H1 (cell line): ENCODE measurements at regions not wholly inside any gene's neighbourhood (a gene's known extent, or its start where the extent isn't known, plus 50 kb on each side); places are given as distances from the start of the nearest gene placed in this dataset.

Experiments used
- CTCF ChIA-PET: fragments of 300-600 bp; sonication (Branson Sonifier 250); formaldehyde crosslinking; loops from one replicate; lab custom pipeline; 2021; ENCODE audit not compliant: partially characterized antibody; lab: Charles Lee
- POLR2A ChIA-PET: fragments of 300-600 bp; sonication (Branson Sonifier 250); formaldehyde crosslinking; loops from one replicate; lab custom pipeline; 2021; ENCODE audit warnings: inconsistent platforms; ENCODE audit not compliant: partially characterized antibody; lab: Charles Lee
- DNase-seq, 2 experiments: peaks; one replicate each; pipeline versions ENCODE4 v3.0.0 to v3.0.0-alpha.2; 2010 to 2022; ENCODE audit warnings: low spot score in 2 of 2, low read depth in 1 of 2, mixed read lengths in 1 of 2
- FAIRE-seq: peaks from 2 replicates; lab custom pipeline; 2011; peaks lifted over from hg19 to GRCh38; lab: Jason Lieb, UNC
- H2AFZ ChIP-seq: 2 replicates; pipeline ENCODE4 v1.8.1; 2012; ENCODE audit warnings: low read length, inconsistent platforms
- H2AK5ac ChIP-seq: 2 replicates; pipeline ENCODE4 v1.6.1; 2013; ENCODE audit warnings: low read depth, low read length
- H2BK120ac ChIP-seq: replicated peaks from 2 replicates; pipeline ENCODE3; 2013; ENCODE audit warnings: low read depth, low read length, inconsistent platforms
- H2BK12ac ChIP-seq: 2 replicates; pipeline ENCODE4 v1.6.1; 2013; ENCODE audit warnings: low read depth, low read length
- H2BK15ac ChIP-seq: 2 replicates; pipeline ENCODE4 v1.6.1; 2013; ENCODE audit warnings: low read length
- H2BK20ac ChIP-seq: 2 replicates; pipeline ENCODE4 v1.6.1; 2013; ENCODE audit warnings: low read length
- H2BK5ac ChIP-seq: 2 replicates; pipeline ENCODE4 v1.6.1; 2013; ENCODE audit warnings: low read depth, low read length
- H3K14ac ChIP-seq: 2 replicates; pipeline ENCODE4 v1.6.1; 2013; ENCODE audit warnings: inconsistent platforms; ENCODE audit not compliant: insufficient read length
- H3K18ac ChIP-seq: 2 replicates; pipeline ENCODE4 v1.6.1; 2013; ENCODE audit warnings: low read length; ENCODE audit errors: extremely low read depth
- H3K23ac ChIP-seq: 2 replicates; pipeline ENCODE4 v1.6.1; 2013; ENCODE audit warnings: inconsistent platforms; ENCODE audit not compliant: insufficient read length
- H3K23me2 ChIP-seq: 2 replicates; pipeline ENCODE4 v1.6.1; 2013; ENCODE audit warnings: low read depth, low read length
- H3K27ac ChIP-seq: 2 replicates; pipeline ENCODE4 v1.6.1; 2011; ENCODE audit warnings: low read depth, low read length, inconsistent platforms
- H3K27me3 ChIP-seq, 4 experiments: replicated peaks in 1 of 4; 1 replicate in 1 of 4; 2 replicates in 3 of 4; pipeline versions ENCODE4 v1.6.1 to v1.8.1; 2011 to 2013; ENCODE audit warnings: low read length in 3 of 4, mild to moderate bottlenecking in 3 of 4, inconsistent platforms in 2 of 4, mixed read lengths in 2 of 4, moderate library complexity in 1 of 4; ENCODE audit not compliant: control insufficient read depth in 3 of 4, insufficient read depth in 3 of 4; ENCODE audit errors: extremely low read depth in 1 of 4
- H3K36me3 ChIP-seq, 4 experiments: 2 replicates each; pipeline versions ENCODE4 v1.6.1 to v1.8.1; 2011 to 2013; ENCODE audit warnings: mild to moderate bottlenecking in 4 of 4, low read length in 3 of 4, moderate library complexity in 2 of 4, control low read depth in 1 of 4, inconsistent platforms in 1 of 4; ENCODE audit not compliant: insufficient read depth in 4 of 4, control insufficient read depth in 2 of 4
- H3K4ac ChIP-seq: replicated peaks from 2 replicates; pipeline ENCODE3; 2013; ENCODE audit warnings: low read length, low read depth, mixed read lengths, inconsistent platforms; ENCODE audit not compliant: insufficient read length
- H3K4me1 ChIP-seq, 4 experiments: replicated peaks in 1 of 4; 1 replicate in 1 of 4; 2 replicates in 3 of 4; pipeline versions ENCODE4 v1.6.1 to v1.8.1; 2011 to 2013; ENCODE audit warnings: low read length in 3 of 4, inconsistent platforms in 2 of 4, mixed read lengths in 1 of 4; ENCODE audit not compliant: insufficient read depth in 4 of 4, control insufficient read depth in 3 of 4
- H3K4me2 ChIP-seq, 2 experiments: 2 replicates each; pipeline versions ENCODE4 v1.6.1 to v1.8.1; 2011 to 2013; ENCODE audit warnings: low read depth in 2 of 2, low read length in 2 of 2, control low read depth in 1 of 2, inconsistent platforms in 1 of 2, mild to moderate bottlenecking in 1 of 2; ENCODE audit not compliant: insufficient read depth in 1 of 2
- H3K4me3 ChIP-seq, 4 experiments: fragments of 200-600, 300-600 bp in 1 of 4; sonication (generic), shearing (Covaris generic), sonication (Bioruptor Twin) in 1 of 4; 2 replicates each; pipeline versions ENCODE4 v1.5.1 to v1.8.1; 2011 to 2016; ENCODE audit warnings: low read length in 4 of 4, low read depth in 3 of 4, control low read depth in 2 of 4, inconsistent platforms in 2 of 4, mild to moderate bottlenecking in 2 of 4, mixed read lengths in 1 of 4, moderate library complexity in 1 of 4; ENCODE audit not compliant: insufficient read depth in 2 of 4; ENCODE audit errors: extremely low read depth in 1 of 4
- H3K56ac ChIP-seq: replicated peaks from 2 replicates; pipeline ENCODE3; 2013; ENCODE audit warnings: low read depth, mild to moderate bottlenecking, mixed read lengths, low read length, inconsistent platforms; ENCODE audit not compliant: insufficient read length
- H3K79me1 ChIP-seq: 2 replicates; pipeline ENCODE4 v1.6.1; 2013; ENCODE audit warnings: low read depth, low read length, control low read depth
- H3K79me2 ChIP-seq, 2 experiments: 2 replicates each; pipeline versions ENCODE4 v1.6.1 to v1.8.1; 2012 to 2013; ENCODE audit warnings: low read length in 2 of 2, mild to moderate bottlenecking in 2 of 2, inconsistent platforms in 1 of 2; ENCODE audit not compliant: insufficient read depth in 2 of 2, control insufficient read depth in 1 of 2
- H3K9ac ChIP-seq, 4 experiments: replicated peaks in 1 of 4; 1 replicate in 1 of 4; 2 replicates in 3 of 4; pipeline versions ENCODE4 v1.6.1 to v1.8.1; 2011 to 2013; ENCODE audit warnings: low read depth in 3 of 4, low read length in 3 of 4, control low read depth in 2 of 4, mild to moderate bottlenecking in 2 of 4, moderate library complexity in 2 of 4, inconsistent platforms in 1 of 4; ENCODE audit errors: extremely low read depth in 1 of 4
- H3K9me3 ChIP-seq, 2 experiments: 2 replicates each; pipeline versions ENCODE4 v1.6.1 to v1.8.1; 2012 to 2013; ENCODE audit warnings: mild to moderate bottlenecking in 2 of 2, moderate library complexity in 2 of 2, control low read depth in 1 of 2, inconsistent platforms in 1 of 2, low read depth in 1 of 2, low read length in 1 of 2, mixed read lengths in 1 of 2; ENCODE audit not compliant: insufficient read depth in 2 of 2
- H4K20me1 ChIP-seq, 2 experiments: replicated peaks in 1 of 2; 2 replicates each; pipeline versions ENCODE3 to v1.8.1; 2011 to 2013; ENCODE audit warnings: inconsistent platforms in 2 of 2, low read length in 2 of 2, mild to moderate bottlenecking in 1 of 2; ENCODE audit not compliant: insufficient read depth in 2 of 2, control insufficient read depth in 1 of 2
- H4K5ac ChIP-seq: 2 replicates; pipeline ENCODE4 v1.6.1; 2013; ENCODE audit warnings: low read length, low read depth, mixed read lengths, inconsistent platforms; ENCODE audit not compliant: insufficient read length
- H4K8ac ChIP-seq: 2 replicates; pipeline ENCODE4 v1.8.0; 2013; ENCODE audit warnings: mild to moderate bottlenecking, moderate library complexity, low read length, inconsistent platforms; ENCODE audit not compliant: insufficient read depth; ENCODE audit errors: extremely low read depth
- H4K91ac ChIP-seq: replicated peaks from 2 replicates; pipeline ENCODE3; 2013; ENCODE audit warnings: low read length, mixed read lengths, inconsistent platforms; ENCODE audit not compliant: insufficient read length
- CBX5 ChIP-seq: fragments of 300-800, 300-1000 bp; sonication (generic); IDR thresholded peaks from 2 replicates; pipeline ENCODE4 v1.7.1; 2016; ENCODE audit warnings: antibody characterized with exemption, low read length, low read depth
- CREB1 ChIP-seq: IDR thresholded peaks from 2 replicates; pipeline ENCODE4 v1.6.1; 2012; ENCODE audit warnings: inconsistent platforms
- EGR1 ChIP-seq: IDR thresholded peaks from 2 replicates; pipeline ENCODE4 v1.6.1; 2011; ENCODE audit warnings: low read depth, low read length, borderline replicate concordance
- EP300 ChIP-seq, 2 experiments: IDR thresholded peaks; 1 replicate in 1 of 2; 2 replicates in 1 of 2; pipeline ENCODE4 v1.6.1; 2011 to 2012; ENCODE audit warnings: low read depth in 2 of 2, low read length in 2 of 2, mild to moderate bottlenecking in 2 of 2, borderline replicate concordance in 1 of 2, inconsistent platforms in 1 of 2, moderate library complexity in 1 of 2
- HDAC2 ChIP-seq, 2 experiments: fragments of 300-600 bp in 1 of 2; sonication (generic) in 1 of 2; IDR thresholded peaks; 2 replicates each; pipeline ENCODE4 v1.6.1; 2011 to 2012; ENCODE audit warnings: low read depth in 2 of 2, low read length in 2 of 2, mild to moderate bottlenecking in 2 of 2, moderate library complexity in 2 of 2, borderline replicate concordance in 1 of 2, inconsistent platforms in 1 of 2
- JUND ChIP-seq: IDR thresholded peaks from 2 replicates; pipeline ENCODE4 v1.6.1; 2011; ENCODE audit warnings: mild to moderate bottlenecking, improper control_type of control experiment, low read length
- KDM1A ChIP-seq: fragments of 200-600, 300-600 bp; sonication (generic); IDR thresholded peaks from 2 replicates; pipeline ENCODE4 v1.7.1; 2016; ENCODE audit warnings: mild to moderate bottlenecking, low read length, borderline replicate concordance
- MAFK ChIP-seq: IDR thresholded peaks from 2 replicates; pipeline ENCODE4 v1.6.1; 2012; ENCODE audit warnings: low read depth, mild to moderate bottlenecking, improper control_type of control experiment, low read length
- NANOG ChIP-seq: IDR thresholded peaks from 2 replicates; pipeline ENCODE4 v1.6.1; 2011; ENCODE audit warnings: low read length, low read depth, mild to moderate bottlenecking, inconsistent platforms; ENCODE audit not compliant: insufficient read depth, poor library complexity, severe bottlenecking
- RFX5 ChIP-seq: IDR thresholded peaks from 2 replicates; pipeline ENCODE4 v1.6.1; 2011; ENCODE audit warnings: low read depth, low read length, improper control_type of control experiment, borderline replicate concordance
- SP2 ChIP-seq: IDR thresholded peaks from 2 replicates; pipeline ENCODE4 v1.6.1; 2012; ENCODE audit warnings: mild to moderate bottlenecking, low read length, inconsistent platforms
- TBP ChIP-seq: IDR thresholded peaks from 2 replicates; pipeline ENCODE4 v1.6.1; 2011; ENCODE audit warnings: low read depth, low read length, improper control_type of control experiment
- USF2 ChIP-seq: IDR thresholded peaks from 2 replicates; pipeline ENCODE4 v1.6.1; 2011; ENCODE audit warnings: low read length, improper control_type of control experiment
- YY1 ChIP-seq: IDR thresholded peaks from 2 replicates; pipeline ENCODE4 v1.6.1; 2011; ENCODE audit warnings: low read depth, mild to moderate bottlenecking, low read length
- WGBS, 2 experiments: shearing (Covaris generic) in 1 of 2; methylation state at CpG; one replicate each; pipeline versions ENCODE4 v1.1.6 to v1.1.7; 2013 to 2015; ENCODE audit warnings: low lambda C conversion rate in 2 of 2, mixed read lengths in 2 of 2, inconsistent platforms in 1 of 2, low coverage in 1 of 2, missing lambda C conversion rate in 1 of 2; ENCODE audit not compliant: insufficient replicate concordance in 2 of 2, insufficient coverage in 1 of 2, insufficient read length in 1 of 2; ENCODE audit errors: extremely low coverage in 1 of 2, missing lambda C conversion rate in 1 of 2; 5-methylcytosine and 5-hydroxymethylcytosine counted together

GRCh38 chr6:163701762-163702161 is 287.2 kb downstream of the QKI start:
- Histone ChIP-seq H3K4me1 (no peaks in the 10 kb centered on the region), H3K56ac (no peak overlapping the region), H3K27ac (no peak overlapping the region), H2BK120ac (no peak overlapping the region), H3K9ac (no peak overlapping the region), H2BK15ac (no peak overlapping the region), H2AK5ac (no peak overlapping the region), H3K23me2 (no peaks in the 10 kb centered on the region), H4K91ac (no peak overlapping the region), H3K4me3 (no peak overlapping the region), H4K8ac (no peak overlapping the region), H3K9me3 (no peaks in the 10 kb centered on the region), H4K20me1 (no peaks in the 10 kb centered on the region), H2BK20ac (no peak overlapping the region), H3K18ac (no peak overlapping the region), H3K79me2 (no peaks in the 10 kb centered on the region), H3K4me2 (no peak overlapping the region), H4K5ac (no peak overlapping the region), H2BK5ac (no peak overlapping the region), H3K36me3 (no peaks in the 10 kb centered on the region), H3K4ac (no peak overlapping the region), H3K27me3 (no peaks in the 10 kb centered on the region), H3K79me1 (no peaks in the 10 kb centered on the region), H3K14ac (no peak overlapping the region), H2AFZ (no peak overlapping the region), H3K23ac (no peak overlapping the region), H2BK12ac (no peak overlapping the region)
- WGBS, 2 experiments = 86% methylated on average over 4 of the region's 4 CpGs; no CpG with 5 or more reads in 1 of the 2 experiments
- POLR2A ChIA-PET = no interaction called here
- CTCF ChIA-PET = interaction anchor here (1.1 to 1.2 kb wide), 2 partner anchors 9 to 29 kb away, joined by 3 to 4 read pairs; no protein-coding TSS in a partner anchor
- DNase-seq = no peak
- FAIRE-seq = no peak
- TF ChIP-seq NANOG = no peak
- TF ChIP-seq JUND = no peak
- TF ChIP-seq EGR1 = no peak
- TF ChIP-seq HDAC2 (IDR thresholded peaks at IDR 0.05; ENCODE audit: borderline replicate concordance in 1 of 2, low read depth in 2 of 2, low read length in 2 of 2) = no peak
- TF ChIP-seq MAFK = no peak
- TF ChIP-seq TBP = no peak
- no peak for TF ChIP-seq USF2
- no peak for TF ChIP-seq CBX5
- no peak for TF ChIP-seq SP2
- TF ChIP-seq YY1 = no peak
- no peak for TF ChIP-seq CREB1
- no peak for TF ChIP-seq EP300 (IDR thresholded peaks at IDR 0.05; ENCODE audit: borderline replicate concordance in 1 of 2, low read depth in 2 of 2, low read length in 2 of 2)
- TF ChIP-seq KDM1A = no peak
- TF ChIP-seq RFX5 = no peak
